ENCODE measurements at regions not wholly inside any gene's neighbourhood (a gene's known extent, or its start where the extent isn't known, plus 50 kb on each side); places are given as distances from the start of the nearest gene placed in this dataset.
A peak's percentile ranks its signal among the peaks of the same experiment; 100 is the strongest.
"Not testable (repeated sequence)": the region's sequence is repeated elsewhere in the genome, so short reads cannot be mapped to it uniquely, and the experiment has no call there.

DNA sequence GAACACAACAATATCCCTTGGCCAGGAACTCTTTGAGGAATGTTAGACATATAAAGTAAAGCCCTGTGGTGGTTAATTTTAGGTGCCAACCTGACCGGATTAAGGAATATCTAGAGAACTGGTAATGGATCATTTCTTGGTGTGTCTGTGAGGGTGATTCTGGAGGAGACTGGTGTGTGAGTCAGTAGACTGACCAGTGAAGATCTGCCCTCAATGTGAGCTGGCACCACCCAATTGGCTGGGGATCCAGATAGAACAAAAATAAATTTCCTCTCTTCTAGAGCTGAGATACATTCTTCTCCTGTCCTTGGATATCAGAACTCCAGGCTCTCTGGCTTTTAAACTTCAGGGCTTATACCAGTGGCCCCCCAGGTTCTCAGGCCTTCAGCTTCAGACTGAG lies 56.2 kb upstream of the TNPO1 start:
- intact Hi-C loops (cut with DNase I), result no loop called here
- no peak for DNase-seq

DNA sequence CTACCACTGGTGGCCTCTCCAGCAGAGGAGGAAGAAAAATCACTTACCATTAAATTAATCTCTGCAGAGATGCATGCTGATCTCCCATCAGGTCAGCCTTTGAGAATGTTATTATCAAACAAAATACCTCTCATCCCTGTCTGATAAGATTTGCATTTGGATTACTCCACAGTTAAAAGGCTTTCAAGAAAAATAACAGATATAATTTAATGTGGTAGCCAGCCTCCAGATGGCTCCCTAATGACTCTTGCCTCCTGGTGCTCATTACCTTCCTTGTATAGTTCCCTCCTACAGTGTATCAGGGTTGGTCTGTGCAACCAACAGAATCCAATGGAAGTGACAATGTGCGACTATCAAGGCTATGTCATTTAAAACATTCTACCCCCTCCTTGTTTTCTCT lies 63.6 kb upstream of the TNPO1 start:
- DNase-seq, result no peak
- intact Hi-C loops (cut with DNase I), result no loop called here

DNA sequence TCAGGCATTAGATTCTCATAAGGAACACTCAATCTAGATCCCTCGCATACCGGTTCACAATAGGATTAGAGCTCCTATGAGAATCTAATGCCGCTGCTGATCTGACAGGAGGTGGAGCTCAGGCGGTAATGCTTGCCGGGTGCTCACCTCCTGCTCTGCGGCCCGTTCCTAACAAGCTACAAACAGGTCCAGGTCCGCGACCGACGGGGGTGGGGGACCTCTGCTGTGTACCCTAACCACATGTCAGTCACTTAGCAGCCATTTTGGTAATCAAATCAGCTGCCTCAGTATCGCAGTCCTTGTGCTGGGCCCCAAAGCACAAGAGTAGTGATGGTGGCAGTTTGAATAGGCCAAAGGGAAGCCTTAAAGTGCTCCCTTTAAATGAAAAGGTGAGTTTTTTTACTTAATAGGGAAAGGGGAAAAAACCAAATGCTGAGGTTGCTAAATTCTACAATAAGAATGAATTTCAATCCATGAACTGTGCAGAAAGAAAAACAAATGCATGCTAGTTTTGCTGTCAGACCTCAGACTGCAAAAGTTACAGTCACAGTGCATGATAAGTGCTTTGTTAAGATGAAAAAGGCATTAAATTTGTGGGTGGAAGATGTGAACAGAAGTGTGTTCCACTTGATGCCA lies 67.0 kb upstream of the TNPO1 start:
- intact Hi-C loops (cut with DNase I), result no loop called here
- peak in 1 of 10 donors; percentile 76 for DNase-seq

DNA sequence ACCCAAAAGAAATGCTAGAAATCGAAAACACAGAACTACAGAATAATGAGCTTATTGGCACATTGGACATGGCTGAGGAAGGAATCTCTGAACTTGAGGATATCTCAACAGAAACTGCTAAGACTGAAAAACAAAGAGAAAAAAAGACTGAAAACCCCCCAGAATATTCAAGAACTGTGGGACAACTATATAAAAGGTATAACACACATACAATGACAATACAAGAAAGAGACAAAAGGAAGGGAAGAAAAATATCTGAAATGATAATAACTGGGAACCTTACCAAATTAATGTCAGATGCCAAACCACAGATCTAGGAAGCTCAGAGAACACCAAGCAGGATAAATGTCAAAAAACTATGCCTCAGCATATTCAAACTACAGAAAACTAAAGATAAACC lies 68.6 kb upstream of the TNPO1 start:
- no peak for DNase-seq
- intact Hi-C loops (cut with DNase I), result no loop called here

DNA sequence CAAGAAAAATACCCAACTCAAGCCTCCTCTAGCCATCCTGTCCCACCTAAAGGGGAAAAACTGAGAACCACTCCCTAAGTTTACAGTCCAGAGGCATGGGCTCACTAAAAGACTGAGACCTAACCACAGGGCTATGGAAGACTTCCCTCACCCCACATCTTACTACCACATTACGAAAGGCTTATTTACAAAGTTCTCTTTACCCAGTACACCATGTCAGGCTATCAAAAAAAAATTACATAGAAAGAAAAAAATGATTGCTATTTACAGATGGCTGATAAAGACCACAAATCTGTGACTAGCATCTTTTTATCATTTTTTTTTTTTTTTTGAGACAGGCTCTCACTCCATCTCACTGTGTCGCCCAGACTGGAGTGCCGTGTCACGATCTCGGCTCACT lies 69.7 kb upstream of the TNPO1 start:
- intact Hi-C loops (cut with DNase I), result no loop called here
- DNase-seq, result no peak

DNA sequence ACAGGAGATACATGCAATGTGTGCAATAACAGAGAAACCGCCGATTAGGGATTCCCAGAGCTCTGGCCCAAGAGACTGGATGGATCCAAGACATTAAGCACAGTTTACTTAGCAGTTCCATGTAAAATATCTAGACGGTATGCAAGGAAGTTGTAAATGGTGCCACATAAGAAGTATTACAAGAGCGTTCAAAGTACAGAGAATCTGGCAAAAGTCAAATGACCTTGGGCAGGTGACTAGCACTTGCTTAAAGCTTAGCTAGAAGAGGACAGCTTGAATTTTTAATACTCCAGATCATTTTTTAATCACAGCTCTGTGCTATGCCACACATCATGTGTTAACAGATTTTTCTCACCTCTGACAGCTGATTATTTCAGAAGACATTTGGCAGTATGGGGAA lies 72.3 kb upstream of the TNPO1 start:
- DNase-seq, result no peak
- intact Hi-C loops (cut with DNase I), result no loop called here

DNA sequence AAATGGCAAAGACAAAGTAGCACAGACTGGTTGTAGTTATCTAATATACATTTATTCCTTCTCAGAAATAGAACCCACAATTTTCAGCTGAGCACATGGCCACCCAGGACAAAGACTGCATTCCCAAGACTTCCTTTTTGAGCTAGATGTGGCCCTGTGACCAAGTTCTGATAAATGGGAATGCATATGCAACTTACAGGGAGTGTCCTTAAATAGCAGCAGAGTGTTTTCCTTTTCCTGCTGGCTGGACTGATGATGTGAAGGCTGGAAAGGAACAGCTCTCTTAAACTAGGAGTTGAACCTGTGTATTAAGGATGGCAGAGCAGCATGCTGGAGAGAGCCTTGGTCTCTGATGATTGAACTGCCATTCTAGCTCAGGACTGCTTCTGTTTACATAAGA lies 74.7 kb upstream of the TNPO1 start:
- intact Hi-C loops (cut with DNase I), result no loop called here

DNA sequence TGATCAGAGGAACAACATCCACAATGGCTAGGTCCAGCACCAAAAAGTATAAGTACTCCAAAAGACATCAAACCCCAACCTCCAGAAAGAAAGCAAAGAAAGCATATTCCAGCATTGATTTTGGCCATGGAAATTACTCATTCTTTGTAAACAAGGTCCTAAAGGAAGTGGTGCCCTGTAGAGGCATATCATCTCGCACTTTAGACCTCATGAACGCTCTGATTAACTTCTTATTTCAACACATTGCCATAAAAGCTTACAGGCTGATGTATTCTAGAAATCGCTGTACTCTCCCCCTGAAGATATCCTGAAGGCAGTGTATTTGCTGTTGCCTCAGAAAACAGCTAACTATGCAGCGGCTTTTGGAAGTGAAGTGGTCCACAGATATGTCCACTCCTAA lies 82.7 kb upstream of the TNPO1 start:
- DNase-seq, result no peak
- intact Hi-C loops (cut with DNase I), result no loop called here

More for the DNA sequence above, 74.7 kb upstream of the TNPO1 start:
- DNase-seq, result no peak

DNA sequence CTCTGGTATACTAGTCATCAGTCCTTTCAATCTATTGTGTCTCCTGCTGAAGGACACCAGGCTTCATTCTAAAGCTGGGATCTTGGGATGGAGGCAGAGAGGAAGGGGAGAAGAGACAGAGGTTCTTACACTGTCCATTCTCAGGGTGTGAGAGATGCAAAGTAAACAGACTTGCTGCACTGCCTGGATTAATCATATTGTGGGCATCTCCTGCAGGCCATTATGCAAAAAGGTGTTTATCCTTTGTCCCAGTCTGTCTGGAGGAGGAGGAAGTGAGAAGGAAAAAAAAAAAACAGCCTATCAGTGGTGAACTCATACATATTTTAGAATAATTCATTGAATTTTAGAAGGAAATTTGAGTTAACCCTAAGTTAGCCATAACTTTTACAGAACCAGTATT lies 92.9 kb upstream of the TNPO1 start:
- intact Hi-C loops (cut with DNase I), result no loop called here
- no peak for DNase-seq

DNA sequence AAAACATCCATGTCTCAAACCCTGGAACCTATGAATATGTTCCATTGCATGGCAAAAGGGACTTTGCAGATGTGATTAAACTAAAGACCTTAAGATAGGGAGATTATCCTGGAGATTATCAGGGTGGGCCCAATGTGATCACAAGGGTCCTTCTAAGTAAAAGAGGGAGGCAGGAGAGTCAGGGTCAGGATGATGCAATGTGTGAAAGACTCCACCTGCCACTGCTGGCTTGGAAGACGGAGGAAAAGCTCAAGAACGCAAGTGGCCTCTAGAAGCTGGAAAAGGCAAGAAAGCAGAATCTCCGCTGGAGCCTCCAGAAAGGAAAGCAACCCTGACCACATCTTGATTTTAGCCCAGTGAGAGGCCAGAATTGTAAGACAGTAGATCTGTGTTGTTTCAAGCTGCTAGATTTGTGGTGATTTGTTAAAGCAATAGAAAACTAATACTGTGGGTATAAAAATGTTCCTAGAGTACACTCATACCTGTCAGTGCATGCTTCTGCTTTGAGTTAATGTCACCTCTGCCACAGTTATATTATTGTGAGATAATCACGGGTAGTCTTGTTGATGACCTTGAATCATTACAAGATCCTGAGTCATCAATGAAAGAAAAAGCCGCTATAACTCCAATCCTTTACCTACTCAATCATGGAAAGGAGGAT lies 93.5 kb upstream of the TNPO1 start:
- intact Hi-C loops (cut with DNase I), result no loop called here

DNA sequence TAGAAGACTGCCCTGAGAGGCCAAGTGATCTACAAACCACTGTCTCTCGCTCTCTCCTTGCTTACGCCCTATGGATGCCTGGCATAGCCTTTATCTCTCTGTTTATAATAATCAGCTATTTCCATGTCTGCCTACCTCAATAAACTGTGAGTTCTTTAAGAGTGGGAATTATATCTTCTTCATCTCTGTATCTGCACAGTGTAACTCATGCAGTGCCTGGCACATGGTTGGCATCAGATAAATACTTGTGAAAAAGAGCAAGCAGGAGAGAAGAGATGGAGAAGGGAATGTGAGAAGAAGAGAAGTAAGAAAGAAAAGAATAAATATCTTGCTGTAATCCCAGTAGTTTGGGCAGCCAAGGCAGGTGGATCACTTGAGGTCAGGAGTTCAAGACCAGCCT lies 94.6 kb upstream of the TNPO1 start:
- intact Hi-C loops (cut with DNase I), result no loop called here
- DNase-seq, result no peak

More for the DNA sequence above, 93.5 kb upstream of the TNPO1 start:
- DNase-seq, result no peak

DNA sequence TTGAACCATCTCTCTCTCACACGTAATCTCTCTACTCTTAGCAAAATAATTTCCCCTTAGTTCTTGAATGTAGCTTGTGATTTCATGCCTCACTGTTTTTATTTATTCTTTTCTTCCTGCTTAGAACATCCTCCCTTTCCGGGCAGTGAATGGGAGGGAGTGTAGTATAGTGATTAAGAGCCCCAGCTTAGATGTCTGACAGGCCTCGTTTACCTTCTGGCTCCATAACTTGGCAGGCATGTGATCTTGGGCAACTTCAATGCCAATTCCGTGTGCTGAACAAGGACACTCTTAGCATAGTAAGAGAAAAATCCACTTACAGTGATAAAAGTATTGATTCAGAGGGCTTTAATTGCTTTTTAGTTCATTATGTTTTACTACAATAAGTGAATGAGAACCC lies 96.3 kb upstream of the TNPO1 start:
- DNase-seq, result no peak
- intact Hi-C loops (cut with DNase I), result no loop called here

DNA sequence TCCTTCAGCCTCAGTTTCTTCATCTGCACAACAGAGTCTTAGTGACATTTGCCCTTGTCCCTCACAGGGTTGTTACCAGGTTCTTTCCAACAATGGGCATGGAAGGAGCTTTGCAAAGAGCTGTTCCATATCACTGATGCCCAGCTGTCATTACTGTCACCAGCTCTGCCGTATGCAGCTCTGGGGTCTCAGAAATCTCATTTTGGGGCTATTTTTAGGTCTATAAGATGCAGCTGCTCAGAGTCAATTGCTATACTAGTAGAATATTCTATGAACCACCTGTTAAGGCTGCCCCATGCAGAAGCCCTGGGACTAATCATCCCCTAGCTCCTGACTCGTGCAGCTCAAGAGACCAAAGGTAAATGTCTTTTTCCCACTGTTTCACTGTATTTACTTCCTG lies 105.1 kb upstream of the TNPO1 start:
- no peak for DNase-seq
- intact Hi-C loops (cut with DNase I), result no loop called here

DNA sequence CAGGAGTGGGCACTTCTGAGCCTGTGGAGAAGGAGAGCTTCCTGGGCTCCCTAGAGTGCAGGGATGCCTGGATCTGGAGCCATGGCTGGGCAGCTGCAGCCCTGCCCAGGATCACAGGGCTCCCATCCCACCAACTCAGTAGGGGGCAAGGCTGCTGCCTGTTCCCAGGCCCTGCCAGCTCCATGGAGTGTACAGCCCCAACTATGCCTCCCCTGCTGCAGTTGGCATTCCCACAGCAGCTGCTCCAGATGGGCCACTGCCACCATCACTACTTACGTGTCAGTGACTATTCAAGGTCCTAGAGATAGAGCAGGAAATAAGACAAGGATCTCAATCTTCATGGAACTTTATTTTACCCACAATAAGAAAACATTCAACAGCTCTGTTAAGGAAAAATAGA lies 107.1 kb upstream of the TNPO1 start:
- intact Hi-C loops (cut with DNase I), result no loop called here
- no peak for DNase-seq

DNA sequence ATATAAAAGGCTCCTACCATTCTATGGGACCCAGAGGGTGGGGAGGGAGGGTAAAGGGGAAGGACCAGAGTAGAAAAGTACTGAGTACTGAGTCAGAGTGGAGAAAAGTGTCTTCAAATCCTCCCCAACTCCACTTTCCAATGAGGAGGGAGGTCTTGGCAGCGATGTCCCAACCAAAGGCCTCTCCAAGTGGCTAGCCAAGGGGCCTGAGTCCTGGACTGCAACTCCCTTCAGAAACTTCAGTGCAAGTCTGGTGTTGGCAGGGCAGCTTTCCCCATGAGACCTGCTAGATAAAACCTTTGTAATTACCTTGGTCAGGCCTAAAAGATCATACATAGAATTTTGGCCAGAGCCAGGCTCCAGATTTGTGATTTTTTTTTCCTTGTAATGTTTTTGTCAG lies 111.3 kb upstream of the TNPO1 start:
- DNase-seq, result no peak

DNA sequence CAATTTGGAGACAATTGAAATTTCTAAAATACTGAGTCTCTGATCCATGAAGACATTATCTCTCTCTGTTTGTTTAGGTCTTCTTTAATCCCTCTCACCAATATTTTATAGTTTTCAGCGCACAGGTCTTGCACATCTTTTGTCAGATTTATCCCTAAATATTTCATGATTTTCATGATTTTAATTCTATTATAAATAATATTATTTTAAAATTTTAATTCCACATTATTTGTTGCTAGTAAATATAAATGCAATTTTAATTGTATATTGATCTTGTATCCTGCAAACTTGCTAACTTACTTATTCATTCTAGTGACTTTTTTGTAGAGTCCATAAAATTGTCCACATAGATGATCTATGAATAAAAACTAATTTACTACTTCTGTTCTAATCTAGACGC lies 112.6 kb upstream of the TNPO1 start:
- intact Hi-C loops (cut with DNase I), result no loop called here
- DNase-seq, result no peak

More for the DNA sequence above, 111.3 kb upstream of the TNPO1 start:
- intact Hi-C loops (cut with DNase I), result no loop called here

DNA sequence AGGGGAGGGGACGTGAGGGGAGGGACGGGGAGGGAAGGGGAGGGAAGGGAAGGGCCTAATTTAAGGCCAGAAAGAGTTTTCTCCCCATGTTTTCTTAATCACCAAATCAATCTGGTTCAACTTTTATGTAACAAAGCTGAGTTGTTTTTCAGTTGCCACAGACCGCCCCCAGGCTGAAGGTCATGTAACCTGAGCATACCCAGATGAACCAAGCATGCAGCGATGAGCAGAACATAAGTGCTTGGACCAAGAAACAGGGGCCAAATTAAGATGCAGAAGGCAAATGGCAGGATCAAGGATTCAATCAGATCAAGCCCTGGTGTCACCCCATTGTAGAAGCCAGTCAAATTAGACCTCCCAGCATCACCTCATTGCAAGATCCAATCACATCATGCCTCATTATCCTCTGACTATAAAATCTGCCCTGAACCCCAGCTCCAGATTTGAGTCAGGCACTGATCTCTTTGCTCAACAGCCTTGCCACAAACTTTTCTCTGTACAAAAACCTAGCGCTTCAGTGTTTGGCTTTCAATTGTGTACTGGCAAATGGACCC lies 113.5 kb upstream of the TNPO1 start:
- no peak for DNase-seq
- intact Hi-C loops (cut with DNase I), result no loop called here

DNA sequence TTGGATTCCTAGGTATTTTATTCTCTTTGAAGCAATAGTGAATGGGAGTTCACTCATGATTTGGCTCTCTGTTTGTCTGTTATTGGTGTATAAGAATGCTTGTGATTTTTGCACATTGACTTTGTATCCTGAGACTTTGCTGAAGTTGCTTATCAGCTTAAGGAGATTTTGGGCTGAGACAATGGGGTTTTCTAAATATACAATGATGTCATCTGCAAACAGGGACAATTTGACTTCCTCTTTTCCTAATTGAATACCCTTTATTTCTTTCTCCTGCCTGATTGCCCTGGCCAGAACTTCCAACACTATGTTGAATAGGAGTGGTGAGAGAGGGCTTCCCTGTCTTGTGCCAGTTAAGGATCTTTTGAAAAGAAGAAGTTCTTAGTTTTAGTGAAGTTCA lies 114.4 kb upstream of the TNPO1 start:
- DNase-seq; intact Hi-C loops (cut with DNase I): not testable (repeated sequence)

DNA sequence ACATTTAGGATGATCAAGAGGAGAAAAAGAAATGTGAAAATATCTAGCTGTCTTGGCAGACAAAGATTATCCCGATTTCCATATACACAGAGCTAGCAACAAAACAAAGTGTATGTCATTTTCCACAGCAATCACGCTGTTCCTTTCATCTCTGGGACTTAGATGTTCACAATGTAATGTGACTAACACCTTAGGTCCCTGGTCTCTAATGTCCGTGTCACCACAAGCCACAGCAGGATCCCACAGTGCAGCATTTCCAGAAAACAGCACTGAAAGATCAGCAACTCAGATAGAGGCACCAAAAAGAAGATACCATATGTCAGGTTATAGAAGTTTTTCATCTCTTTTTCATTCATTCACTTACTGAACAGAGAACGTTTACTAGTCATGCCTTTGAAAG lies 118.0 kb upstream of the TNPO1 start:
- intact Hi-C loops (cut with DNase I), result no loop called here
- DNase-seq, result no peak

DNA sequence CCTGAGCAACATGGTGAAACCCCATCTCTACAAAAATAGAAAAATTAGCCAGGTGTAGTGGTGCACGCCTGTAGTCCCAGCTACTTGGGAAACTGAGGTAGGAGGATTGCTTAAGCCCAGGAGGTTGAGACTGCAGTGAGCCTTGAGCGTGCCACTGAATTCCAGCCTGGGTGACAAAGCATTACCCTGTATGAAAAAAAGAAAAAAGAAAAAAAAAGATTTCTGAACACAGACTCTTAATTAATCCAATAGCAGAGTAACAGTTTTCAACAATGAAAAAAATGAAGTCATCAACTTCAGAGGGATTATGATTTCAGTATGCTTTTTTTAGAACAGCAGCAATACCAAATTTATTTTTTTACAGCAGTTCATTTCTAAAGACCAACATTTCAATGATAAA lies 118.8 kb upstream of the TNPO1 start:
- intact Hi-C loops (cut with DNase I), result no loop called here
- DNase-seq, result no peak

DNA sequence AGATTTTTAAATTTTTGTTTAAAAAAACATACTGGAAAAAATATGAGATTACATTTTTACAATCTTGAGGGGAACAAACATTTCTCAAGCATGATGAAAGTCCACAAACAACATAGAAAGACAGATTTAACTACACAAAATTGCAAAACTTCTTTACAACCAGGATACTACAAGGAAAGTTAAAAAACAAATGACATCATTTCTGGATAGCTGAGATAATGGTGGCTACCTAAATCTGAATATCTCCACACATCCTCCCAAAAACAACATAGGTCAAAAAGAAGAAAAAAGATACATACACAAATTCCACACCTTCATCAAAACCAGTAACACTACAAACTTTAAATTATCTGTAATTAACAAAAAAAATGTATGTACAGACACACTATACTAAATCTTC lies 120.8 kb upstream of the TNPO1 start:
- DNase-seq, result no peak
- intact Hi-C loops (cut with DNase I), result no loop called here

DNA sequence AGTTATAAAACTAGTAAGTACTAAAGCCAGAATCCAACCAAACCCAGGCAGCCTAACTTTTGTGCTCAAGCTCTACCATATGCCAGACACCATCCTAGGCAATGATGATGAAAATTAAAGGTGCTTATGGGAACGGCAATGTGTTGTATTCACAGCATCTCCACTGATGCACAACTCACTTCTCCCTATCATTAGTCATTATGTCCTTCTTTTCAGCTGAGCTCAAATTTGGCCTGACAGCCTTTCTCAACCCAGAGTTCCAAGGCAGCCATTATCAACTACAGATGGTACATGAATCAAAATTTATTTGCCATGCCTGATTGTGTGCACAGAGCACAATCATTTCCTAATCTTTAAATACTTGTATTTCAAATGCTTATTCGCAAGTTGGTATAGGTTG lies 121.6 kb upstream of the TNPO1 start:
- intact Hi-C loops (cut with DNase I), result no loop called here
- DNase-seq, result no peak

Measured in posterior cingulate gyrus (tissue), 11 donors.